Mesothelial cell of epicardium (in vitro differentiated cells): ENCODE measurements at regions not wholly inside any gene's neighbourhood (a gene's known extent, or its start where the extent isn't known, plus 50 kb on each side); places are given as distances from the start of the nearest gene placed in this dataset.

Experiments used
- DNase-seq, 2 experiments: peaks; one replicate each; pipeline ENCODE4 v3.0.0; 2021; ENCODE audit warnings: low spot score in 2 of 2; ENCODE audit not compliant: unreplicated experiment in 2 of 2
- H3K27ac Mint-ChIP-seq: 2 replicates; pipeline ENCODE4 v1.8.0; 2021; ENCODE audit warnings: mixed read lengths
- H3K27me3 Mint-ChIP-seq: 2 replicates; pipeline ENCODE4 v1.8.0; 2021; ENCODE audit warnings: low read depth, mixed read lengths
- H3K36me3 Mint-ChIP-seq: 2 replicates; pipeline ENCODE4 v1.8.0; 2021; ENCODE audit warnings: mixed read lengths
- H3K4me1 Mint-ChIP-seq: 2 replicates; pipeline ENCODE4 v1.8.0; 2021; ENCODE audit warnings: mixed read lengths
- H3K4me3 Mint-ChIP-seq: 2 replicates; pipeline ENCODE4 v1.8.0; 2021; ENCODE audit warnings: mild to moderate bottlenecking, moderate library complexity, mixed read lengths
- H3K9me3 Mint-ChIP-seq: 2 replicates; pipeline ENCODE4 v1.8.0; 2021; ENCODE audit warnings: mixed read lengths
- CTCF ChIP-seq: fragments of 200-600 bp; sonication (generic); IDR thresholded peaks from one replicate; pipeline ENCODE4 v1.5.0; 2021; ENCODE audit warnings: antibody characterized with exemption; ENCODE audit not compliant: unreplicated experiment

DNA sequence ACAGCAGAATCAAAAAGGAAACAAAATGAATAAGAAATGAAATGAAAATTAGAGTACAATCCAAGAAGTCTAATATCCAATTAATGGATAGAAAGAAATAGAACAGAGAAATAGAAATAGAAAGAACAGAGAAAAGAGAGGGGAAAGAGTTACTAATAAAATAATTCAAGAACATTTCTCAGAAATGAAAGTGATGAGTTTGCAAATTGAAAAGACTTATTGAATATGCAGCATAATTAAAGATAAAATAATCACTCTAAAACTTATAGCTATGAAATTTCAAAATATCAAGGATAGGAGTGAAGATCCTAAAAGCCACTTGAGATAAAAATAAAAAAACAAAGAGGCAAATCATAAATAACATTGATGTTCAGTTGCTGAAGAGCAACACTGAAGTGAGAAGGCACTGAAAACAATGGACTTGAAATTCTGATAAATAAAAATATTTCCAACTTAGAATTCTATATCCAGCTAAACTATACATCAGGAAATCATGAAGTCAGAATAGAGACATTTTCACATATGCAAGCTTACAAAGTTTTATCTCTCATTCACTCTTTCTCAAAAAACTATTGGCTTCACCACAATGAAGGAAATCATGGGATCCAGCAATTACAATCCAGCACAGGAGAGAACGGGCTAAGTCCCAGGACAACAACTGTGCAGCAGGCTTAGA is 155.9 kb upstream of the SPATS2L start:
- DNase-seq: no peak
- H3K27me3 Mint-ChIP-seq: no peaks in the 10 kb centered on the region
- H3K36me3 Mint-ChIP-seq: peaks cover 5% of the 10 kb centered on the region
- H3K4me1 Mint-ChIP-seq: peaks cover 5% of the 10 kb centered on the region
- TF ChIP-seq CTCF: no peak
- no peak overlapping the region for H3K4me3 Mint-ChIP-seq
- no peak overlapping the region for H3K27ac Mint-ChIP-seq
- H3K9me3 Mint-ChIP-seq: peaks cover 36% of the 10 kb centered on the region

- DNase-seq: no peak
- Mint-ChIP-seq H3K9me3 (peaks cover 21% of the 10 kb centered on the region), H3K27me3 (no peaks in the 10 kb centered on the region), H3K27ac (no peak overlapping the region), H3K4me1 (peaks cover 14% of the 10 kb centered on the region), H3K4me3 (no peak overlapping the region), H3K36me3 (peaks cover 5% of the 10 kb centered on the region)
- TF ChIP-seq CTCF: no peak
These were observed 150.8 kb upstream of the SPATS2L start for GRCh38 chr2:200155652-200156051.

DNA sequence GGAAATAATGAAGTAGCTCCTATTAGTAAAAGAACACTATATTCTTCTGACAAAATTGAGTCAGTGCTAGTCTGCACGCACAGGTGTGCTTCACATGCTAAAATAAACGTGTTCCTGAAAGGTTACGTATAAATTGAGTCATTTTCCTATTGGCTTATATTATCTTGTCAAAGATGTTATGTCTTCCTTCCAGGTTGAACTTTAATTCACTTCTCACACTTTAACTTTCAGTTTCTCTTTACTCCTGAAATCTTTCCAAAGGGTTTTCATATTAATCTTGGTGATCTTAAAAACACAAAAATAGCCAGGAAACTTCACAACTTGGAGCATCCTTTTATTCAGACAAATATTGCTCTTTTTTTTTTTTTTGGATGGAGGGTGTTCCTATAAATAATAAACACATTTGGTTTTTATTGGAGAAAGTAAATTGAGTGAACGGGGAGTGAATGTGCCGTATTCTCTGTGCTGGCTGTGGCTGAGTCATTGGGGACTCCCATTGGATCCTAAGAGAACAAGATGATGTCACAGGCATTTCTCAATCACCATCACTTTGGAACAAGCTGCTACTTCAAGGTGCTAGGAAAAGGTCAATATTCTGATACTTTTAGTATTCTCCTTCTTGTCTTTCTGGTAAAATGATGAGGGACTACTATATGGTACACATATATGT is 150.2 kb upstream of the SPATS2L start:
- no peak for TF ChIP-seq CTCF
- peaks cover 5% of the 10 kb centered on the region for H3K36me3 Mint-ChIP-seq
- H3K4me3 Mint-ChIP-seq: no peak overlapping the region
- H3K27me3 Mint-ChIP-seq: no peaks in the 10 kb centered on the region
- H3K27ac Mint-ChIP-seq: no peak overlapping the region
- no peak for DNase-seq
- H3K9me3 Mint-ChIP-seq: peaks cover 17% of the 10 kb centered on the region
- peaks cover 14% of the 10 kb centered on the region for H3K4me1 Mint-ChIP-seq

GRCh38 chr2:200158647-200159356 is 147.7 kb upstream of the SPATS2L start:
- no peak for DNase-seq
- H3K9me3 Mint-ChIP-seq: peaks cover 7% of the 10 kb centered on the region
- peaks cover 14% of the 10 kb centered on the region for H3K4me1 Mint-ChIP-seq
- H3K27ac Mint-ChIP-seq: no peak overlapping the region
- no peak overlapping the region for H3K4me3 Mint-ChIP-seq
- no peak for TF ChIP-seq CTCF
- H3K36me3 Mint-ChIP-seq: no peaks in the 10 kb centered on the region
- no peaks in the 10 kb centered on the region for H3K27me3 Mint-ChIP-seq

DNA sequence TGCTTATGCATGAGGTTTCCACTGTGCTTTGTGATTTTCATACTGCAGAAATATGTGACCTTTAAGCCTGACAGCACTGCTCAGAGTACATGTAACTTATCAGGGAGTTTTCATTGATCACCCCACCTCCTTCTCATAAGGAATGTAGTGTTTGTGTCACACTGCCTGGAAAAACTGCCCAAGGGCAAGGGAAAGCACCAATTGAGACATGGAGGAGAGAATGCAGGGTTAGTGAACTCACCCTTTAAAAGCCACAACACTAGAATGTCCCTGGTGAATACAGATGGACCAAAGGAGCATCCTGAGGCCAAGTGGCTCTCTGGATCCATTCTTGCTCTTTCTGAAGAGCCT is 147.2 kb upstream of the SPATS2L start:
- Mint-ChIP-seq H3K27me3 (no peaks in the 10 kb centered on the region), H3K4me1 (peaks cover 14% of the 10 kb centered on the region), H3K9me3 (peaks cover 7% of the 10 kb centered on the region), H3K4me3 (no peak overlapping the region), H3K36me3 (no peaks in the 10 kb centered on the region), H3K27ac (no peak overlapping the region)
- no peak for TF ChIP-seq CTCF
- DNase-seq: no peak
